Stomach (tissue), 8 donors: ENCODE measurements at regions not wholly inside any gene's neighbourhood (a gene's known extent, or its start where the extent isn't known, plus 50 kb on each side); places are given as distances from the start of the nearest gene placed in this dataset.

Experiments
- DNase-seq, 2 donors: peaks; one replicate each; pipeline versions ENCODE4 v3.0.0 to v3.0.0-alpha.2; 2013 to 2019
- H3K27ac ChIP-seq, 5 donors: fragments of 200-600 bp in 4 of 5; sonication (generic) in 4 of 5; one replicate each; pipeline ENCODE4 v1.5.1; 2013 to 2019; ENCODE audit warnings: mild to moderate bottlenecking in 1 of 5, moderate library complexity in 1 of 5
- H3K27me3 ChIP-seq, 3 donors: fragments of 200-600 bp; sonication (generic); one replicate each; pipeline ENCODE4 v1.5.1; 2017 to 2019; ENCODE audit warnings: mixed run types in 1 of 3
- H3K36me3 ChIP-seq, 4 donors: fragments of 200-600 bp; sonication (generic); 1 replicate in 3 of 4; 2 replicates in 1 of 4; pipeline ENCODE4 v1.5.1; 2016 to 2019
- H3K4me1 ChIP-seq, 4 donors: fragments of 200-600 bp; sonication (generic); one replicate each; pipeline ENCODE4 v1.5.1; 2016 to 2019
- H3K4me3 ChIP-seq, 4 donors: fragments of 200-600 bp; sonication (generic) in 3 of 4; one replicate each; pipeline ENCODE4 v1.5.1; 2016 to 2019; ENCODE audit warnings: mild to moderate bottlenecking in 1 of 4
- H3K9me3 ChIP-seq, 4 donors: fragments of 200-600 bp; sonication (generic); one replicate each; pipeline ENCODE4 v1.5.1; 2016 to 2019
- EP300 ChIP-seq: sonication (generic); formaldehyde crosslinking; IDR thresholded peaks from one replicate; pipeline ENCODE4 v1.6.1; 2017; ENCODE audit warnings: antibody characterized with exemption
- POLR2A ChIP-seq, 4 donors: fragments of 450-650 bp; IDR thresholded peaks; one replicate each; pipeline ENCODE4 v1.6.1; 2016; ENCODE audit warnings: antibody characterized with exemption in 4 of 4, control low read depth in 2 of 4, mild to moderate bottlenecking in 1 of 4, moderate library complexity in 1 of 4
- POLR2AphosphoS5 ChIP-seq, 3 donors: sonication (generic); formaldehyde crosslinking; IDR thresholded peaks; one replicate each; pipeline ENCODE4 v1.6.1; 2016; ENCODE audit warnings: antibody characterized with exemption in 3 of 3
- WGBS, 5 donors: extraction: QIAGEN DNeasy Blood & Tissue Kit in 3 of 5; methylation state at CpG; one replicate each; pipeline versions ENCODE4 v1.1.5 to v1.1.7; 2013 to 2018; 5-methylcytosine and 5-hydroxymethylcytosine counted together
- intact Hi-C: fragments of 100-400 bp; cut with DNase I; formaldehyde crosslinking; loops from one replicate; pipeline ENCODE4 v1.15.1; 2023; ENCODE audit warnings: low total_unique reads
- TF ChIP-seq, protein P1 (sequence below), 7 experiments: fragments of 450-650 bp in 4 of 7; fragments of 200-600 bp in 3 of 7; sonication (generic) in 3 of 7; IDR thresholded peaks; one replicate each; pipeline ENCODE4 v1.5.1; 2016 to 2019; ENCODE audit warnings: antibody characterized with exemption in 7 of 7, control low read depth in 2 of 7, mild to moderate bottlenecking in 1 of 7
- donor health status: healthy with polysubstance abuse.
- donor health status: Bipolar disorder and iron deficiency.
- donor health status: healthy.

DNA sequence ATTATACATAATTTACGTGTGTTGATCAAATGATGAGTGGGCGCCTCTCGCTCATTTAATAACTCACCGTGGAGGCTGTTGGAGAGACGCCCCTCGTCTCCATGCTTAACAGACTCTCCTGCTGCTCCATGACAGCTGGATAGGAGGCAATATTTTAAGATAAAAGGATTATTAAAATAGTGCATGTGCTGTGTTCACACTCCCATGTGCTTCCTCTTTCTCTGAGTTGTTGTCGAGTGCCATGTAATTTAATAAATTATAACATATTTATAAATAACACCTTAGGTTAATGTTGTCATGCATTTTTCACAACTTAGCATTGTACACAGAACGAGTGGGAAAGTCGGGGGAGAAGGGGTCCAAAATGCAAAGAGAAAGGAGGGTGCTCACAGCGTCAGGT, 161.4 kb upstream of the TSHZ3 start:
- H3K4me1 ChIP-seq = no peaks in the 10 kb centered on the region
- intact Hi-C loops = no loop called here

DNA sequence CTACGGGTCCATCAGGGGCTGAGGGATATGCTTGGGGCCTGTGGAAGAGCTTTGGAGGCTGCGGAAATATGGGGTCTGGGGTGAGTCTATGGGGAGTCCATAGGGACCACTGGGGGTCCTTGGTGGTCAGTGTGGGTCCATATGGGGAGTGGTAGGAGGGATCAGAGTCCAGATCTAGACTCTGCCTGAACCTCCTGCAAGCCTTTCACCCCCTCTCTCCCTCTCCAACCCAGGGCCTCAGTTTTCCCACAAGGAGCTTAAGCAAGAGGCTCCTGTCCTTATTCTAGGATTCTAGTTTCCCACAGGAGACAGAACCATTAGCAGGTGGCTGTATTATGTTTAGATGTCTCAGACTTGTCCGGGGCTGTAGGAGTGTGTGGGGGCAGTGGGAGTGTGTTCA, 161.9 kb upstream of the TSHZ3 start:
- DNase-seq = no peak
- intact Hi-C loops = no loop called here
- WGBS, 5 donors = 70 to 91% (median 83%) methylated on average over 3 of the region's 3 CpGs
- Histone ChIP-seq H3K27me3 (peaks cover 0 to 35% (median 0%) of the 10 kb centered on the region in 3 donors), H3K4me3 (no peak overlapping the region), H3K36me3 (no peaks in the 10 kb centered on the region), H3K4me1 (no peaks in the 10 kb centered on the region), H3K9me3 (no peaks in the 10 kb centered on the region), H3K27ac (no peak overlapping the region)
- TF ChIP-seq EP300 = no peak
- no peak for TF ChIP-seq POLR2A (IDR thresholded peaks at IDR 0.05)
- no peak for TF ChIP-seq POLR2AphosphoS5 (IDR thresholded peaks at IDR 0.05)
- TF ChIP-seq, protein P1, sequence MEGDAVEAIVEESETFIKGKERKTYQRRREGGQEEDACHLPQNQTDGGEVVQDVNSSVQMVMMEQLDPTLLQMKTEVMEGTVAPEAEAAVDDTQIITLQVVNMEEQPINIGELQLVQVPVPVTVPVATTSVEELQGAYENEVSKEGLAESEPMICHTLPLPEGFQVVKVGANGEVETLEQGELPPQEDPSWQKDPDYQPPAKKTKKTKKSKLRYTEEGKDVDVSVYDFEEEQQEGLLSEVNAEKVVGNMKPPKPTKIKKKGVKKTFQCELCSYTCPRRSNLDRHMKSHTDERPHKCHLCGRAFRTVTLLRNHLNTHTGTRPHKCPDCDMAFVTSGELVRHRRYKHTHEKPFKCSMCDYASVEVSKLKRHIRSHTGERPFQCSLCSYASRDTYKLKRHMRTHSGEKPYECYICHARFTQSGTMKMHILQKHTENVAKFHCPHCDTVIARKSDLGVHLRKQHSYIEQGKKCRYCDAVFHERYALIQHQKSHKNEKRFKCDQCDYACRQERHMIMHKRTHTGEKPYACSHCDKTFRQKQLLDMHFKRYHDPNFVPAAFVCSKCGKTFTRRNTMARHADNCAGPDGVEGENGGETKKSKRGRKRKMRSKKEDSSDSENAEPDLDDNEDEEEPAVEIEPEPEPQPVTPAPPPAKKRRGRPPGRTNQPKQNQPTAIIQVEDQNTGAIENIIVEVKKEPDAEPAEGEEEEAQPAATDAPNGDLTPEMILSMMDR (IDR thresholded peaks at IDR 0.05) = no peak

More for the DNA sequence above, 161.4 kb upstream of the TSHZ3 start:
- Histone ChIP-seq H3K4me3 (no peak overlapping the region), H3K27me3 (peaks cover 0 to 32% (median 0%) of the 10 kb centered on the region in 3 donors), H3K27ac (no peak overlapping the region), H3K36me3 (no peaks in the 10 kb centered on the region), H3K9me3 (no peaks in the 10 kb centered on the region)
- TF ChIP-seq EP300 (no peak), POLR2A (IDR thresholded peaks at IDR 0.05) (no peak), POLR2AphosphoS5 (IDR thresholded peaks at IDR 0.05) (no peak)
- TF ChIP-seq, protein P1 (IDR thresholded peaks at IDR 0.05) = no peak
- WGBS, 5 donors = 70 to 91% (median 83%) methylated on average over 10 of the region's 10 CpGs
- DNase-seq = no peak

DNA sequence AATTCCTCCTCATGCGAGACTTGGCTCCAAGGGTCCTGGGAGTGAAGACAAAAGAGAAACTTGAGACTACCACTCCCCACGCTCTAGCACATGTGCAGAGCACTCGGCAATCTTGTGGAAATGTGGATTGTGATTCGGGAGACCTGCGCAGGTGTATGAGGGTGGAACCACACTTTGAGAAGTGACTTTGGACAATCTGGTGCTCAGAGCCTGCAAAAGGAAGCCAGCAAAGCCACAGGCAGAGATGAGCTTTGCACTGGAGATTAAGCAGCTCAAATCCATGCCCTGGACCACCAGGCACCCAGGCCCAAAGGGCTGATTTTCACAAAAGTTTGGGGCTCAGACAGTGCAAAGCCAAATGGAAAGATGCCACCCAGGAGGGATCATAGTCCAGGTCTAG, 162.5 kb upstream of the TSHZ3 start:
- intact Hi-C loops = no loop called here

DNA sequence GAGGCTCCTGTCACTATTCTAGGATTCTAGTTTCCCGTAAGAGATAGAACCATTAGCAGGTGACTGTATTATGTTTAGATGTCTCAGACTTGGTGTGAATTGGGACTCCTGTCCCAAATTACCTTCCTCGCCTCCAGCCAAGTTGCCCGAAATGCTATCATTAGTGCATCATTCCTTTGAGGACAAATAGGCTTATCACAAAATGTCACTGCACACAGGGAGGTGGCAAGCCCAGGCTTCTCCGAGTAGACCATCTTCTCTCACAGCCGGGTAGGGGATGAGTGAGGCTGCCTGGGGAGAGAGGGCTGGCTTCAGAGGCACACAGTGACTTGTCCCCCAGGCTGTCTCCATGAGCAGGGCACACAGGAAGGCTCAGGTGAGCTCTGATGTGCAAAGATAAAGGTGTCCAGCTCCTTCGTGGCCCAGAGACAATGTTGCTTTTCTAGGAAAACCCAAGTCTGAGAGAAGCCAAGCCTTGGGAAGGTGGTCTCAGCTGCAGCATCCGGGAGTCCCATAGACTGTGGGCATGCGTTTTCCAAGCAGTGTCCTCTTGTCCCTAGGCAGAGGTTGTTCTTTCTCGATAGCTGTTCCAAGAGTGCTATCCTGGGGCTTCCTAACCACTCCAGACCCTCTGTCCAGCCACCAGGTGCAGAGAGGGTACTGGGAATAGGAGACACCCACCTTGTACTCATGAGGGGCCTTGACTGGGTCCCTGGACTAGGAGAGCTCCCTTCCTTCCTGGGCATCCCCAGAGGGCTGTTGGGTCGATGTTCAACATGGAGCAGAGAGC, 163.1 kb upstream of the TSHZ3 start:
- H3K4me3 ChIP-seq = no peak overlapping the region
- no peaks in the 10 kb centered on the region for H3K9me3 ChIP-seq
- WGBS, 5 donors = 77 to 86% (median 80%) methylated on average over 9 to 10 of the region's 10 CpGs
- intact Hi-C loops = no loop called here
- TF ChIP-seq, protein P1 (IDR thresholded peaks at IDR 0.05) = no peak
- no peak for TF ChIP-seq POLR2AphosphoS5 (IDR thresholded peaks at IDR 0.05)
- TF ChIP-seq EP300 = no peak
- no peak for TF ChIP-seq POLR2A (IDR thresholded peaks at IDR 0.05)
- H3K4me1 ChIP-seq = no peaks in the 10 kb centered on the region
- no peak overlapping the region for H3K27ac ChIP-seq
- H3K27me3 ChIP-seq = peaks cover 0 to 46% (median 0%) of the 10 kb centered on the region in 3 donors
- DNase-seq = no peak
- no peaks in the 10 kb centered on the region for H3K36me3 ChIP-seq

More for the DNA sequence above, 162.5 kb upstream of the TSHZ3 start:
- H3K4me1 ChIP-seq = no peaks in the 10 kb centered on the region
- H3K36me3 ChIP-seq = no peaks in the 10 kb centered on the region
- WGBS, 5 donors = 76 to 83% (median 80%) methylated on average over 5 of the region's 5 CpGs
- H3K4me3 ChIP-seq = no peak overlapping the region
- no peaks in the 10 kb centered on the region for H3K9me3 ChIP-seq
- no peak for DNase-seq
- peaks cover 0 to 41% (median 0%) of the 10 kb centered on the region in 3 donors for H3K27me3 ChIP-seq
- TF ChIP-seq EP300 = no peak
- TF ChIP-seq, protein P1 (IDR thresholded peaks at IDR 0.05) = no peak
- no peak overlapping the region for H3K27ac ChIP-seq
